ENCODE measurements at regions not wholly inside any gene's neighbourhood (a gene's known extent, or its start where the extent isn't known, plus 50 kb on each side); places are given as distances from the start of the nearest gene placed in this dataset.
"Not testable (repeated sequence)": the region's sequence is repeated elsewhere in the genome, so short reads cannot be mapped to it uniquely, and the experiment has no call there.

DNA sequence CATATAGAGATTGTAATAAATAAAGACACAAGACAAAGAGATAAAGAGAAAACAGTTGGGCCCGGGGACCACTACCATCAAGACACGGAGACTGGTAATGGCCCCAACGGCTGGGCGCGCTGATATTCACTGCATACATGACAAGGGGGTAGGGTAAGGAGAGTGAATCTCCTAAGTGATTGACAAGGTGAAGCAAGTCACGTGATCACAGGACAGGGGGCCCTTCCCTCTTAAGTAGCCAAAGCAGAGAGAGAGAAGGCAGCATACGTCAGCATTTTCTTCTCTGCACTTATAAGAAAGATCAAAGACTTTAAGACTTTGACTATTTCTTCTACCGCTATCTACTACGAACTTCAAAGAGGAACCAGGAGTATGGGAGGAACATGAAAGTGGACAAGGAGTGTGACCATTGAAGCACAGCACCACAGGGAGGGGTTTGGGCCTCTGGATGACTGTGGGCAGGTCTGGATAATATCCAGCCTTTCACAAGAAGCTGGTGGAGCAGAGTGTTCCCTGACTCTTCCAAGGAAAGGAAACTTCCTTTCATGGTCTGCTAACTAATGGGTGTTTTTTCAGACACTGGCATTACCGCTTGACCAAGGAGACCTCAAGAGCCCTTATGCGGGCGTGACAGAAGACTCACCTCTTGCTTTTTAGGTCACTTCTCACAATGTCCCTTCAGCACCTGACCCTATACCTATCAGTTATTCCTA is 75.6 kb downstream of the MRPL39 start:
- not testable (repeated sequence) for H3K4me3 ChIP-seq (ENCODE audit: control insufficient read depth, low read depth, low read length); DNase-seq (ENCODE audit: low read depth)

DNA sequence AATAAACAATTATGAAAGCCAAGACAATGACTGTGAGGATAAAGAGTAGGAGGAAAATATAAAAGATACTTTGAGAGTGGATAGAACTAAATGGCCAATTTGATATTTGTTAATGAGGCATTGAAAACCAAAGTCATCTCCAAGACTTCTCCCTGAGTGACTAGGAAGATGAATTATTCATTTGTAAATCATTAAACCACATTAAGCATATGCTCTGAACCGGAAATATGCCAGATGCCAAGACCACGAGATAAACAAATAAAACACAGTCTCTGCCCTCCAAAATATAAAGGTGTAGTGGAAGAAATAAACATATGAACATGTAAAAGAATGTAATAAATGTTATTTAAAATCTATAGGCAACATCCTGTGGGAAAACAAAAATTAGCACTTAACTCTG is 78.8 kb downstream of the MRPL39 start:
- no peak overlapping the region for H3K4me3 ChIP-seq (ENCODE audit: control insufficient read depth, low read depth, low read length)
- TF ChIP-seq, protein P1, sequence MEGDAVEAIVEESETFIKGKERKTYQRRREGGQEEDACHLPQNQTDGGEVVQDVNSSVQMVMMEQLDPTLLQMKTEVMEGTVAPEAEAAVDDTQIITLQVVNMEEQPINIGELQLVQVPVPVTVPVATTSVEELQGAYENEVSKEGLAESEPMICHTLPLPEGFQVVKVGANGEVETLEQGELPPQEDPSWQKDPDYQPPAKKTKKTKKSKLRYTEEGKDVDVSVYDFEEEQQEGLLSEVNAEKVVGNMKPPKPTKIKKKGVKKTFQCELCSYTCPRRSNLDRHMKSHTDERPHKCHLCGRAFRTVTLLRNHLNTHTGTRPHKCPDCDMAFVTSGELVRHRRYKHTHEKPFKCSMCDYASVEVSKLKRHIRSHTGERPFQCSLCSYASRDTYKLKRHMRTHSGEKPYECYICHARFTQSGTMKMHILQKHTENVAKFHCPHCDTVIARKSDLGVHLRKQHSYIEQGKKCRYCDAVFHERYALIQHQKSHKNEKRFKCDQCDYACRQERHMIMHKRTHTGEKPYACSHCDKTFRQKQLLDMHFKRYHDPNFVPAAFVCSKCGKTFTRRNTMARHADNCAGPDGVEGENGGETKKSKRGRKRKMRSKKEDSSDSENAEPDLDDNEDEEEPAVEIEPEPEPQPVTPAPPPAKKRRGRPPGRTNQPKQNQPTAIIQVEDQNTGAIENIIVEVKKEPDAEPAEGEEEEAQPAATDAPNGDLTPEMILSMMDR (IDR thresholded peaks at IDR 0.05; ENCODE audit: control insufficient read depth, insufficient read depth, low read depth, low read length, missing control alignments): no peak
- no peak for DNase-seq (ENCODE audit: low read depth)

DNA sequence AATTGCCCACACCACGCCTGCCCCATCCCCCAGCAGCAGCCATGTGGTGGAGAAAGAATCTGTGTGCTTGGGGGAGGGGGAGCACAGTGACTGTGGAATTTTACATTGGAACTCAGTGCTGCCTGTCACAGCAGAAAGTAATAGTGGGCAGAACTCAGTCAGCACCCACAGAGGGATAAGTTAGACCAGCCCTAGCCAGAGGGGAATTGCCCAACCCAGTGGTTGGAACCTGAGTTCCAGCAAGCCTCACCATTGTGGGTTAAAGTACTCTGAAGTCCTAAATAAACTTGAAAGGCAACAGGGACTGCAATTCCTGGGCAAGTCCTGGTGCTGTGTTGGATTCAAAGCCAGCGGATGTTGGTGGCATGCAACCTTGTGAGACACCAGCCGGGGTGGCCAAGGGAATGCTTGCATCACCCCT is 88.8 kb downstream of the MRPL39 start:
- no peak for DNase-seq (ENCODE audit: low read depth)
- no peak overlapping the region for H3K4me3 ChIP-seq (ENCODE audit: control insufficient read depth, low read depth, low read length)
- TF ChIP-seq, protein P1 (IDR thresholded peaks at IDR 0.05; ENCODE audit: control insufficient read depth, insufficient read depth, low read depth, low read length, missing control alignments): no peak

DNA sequence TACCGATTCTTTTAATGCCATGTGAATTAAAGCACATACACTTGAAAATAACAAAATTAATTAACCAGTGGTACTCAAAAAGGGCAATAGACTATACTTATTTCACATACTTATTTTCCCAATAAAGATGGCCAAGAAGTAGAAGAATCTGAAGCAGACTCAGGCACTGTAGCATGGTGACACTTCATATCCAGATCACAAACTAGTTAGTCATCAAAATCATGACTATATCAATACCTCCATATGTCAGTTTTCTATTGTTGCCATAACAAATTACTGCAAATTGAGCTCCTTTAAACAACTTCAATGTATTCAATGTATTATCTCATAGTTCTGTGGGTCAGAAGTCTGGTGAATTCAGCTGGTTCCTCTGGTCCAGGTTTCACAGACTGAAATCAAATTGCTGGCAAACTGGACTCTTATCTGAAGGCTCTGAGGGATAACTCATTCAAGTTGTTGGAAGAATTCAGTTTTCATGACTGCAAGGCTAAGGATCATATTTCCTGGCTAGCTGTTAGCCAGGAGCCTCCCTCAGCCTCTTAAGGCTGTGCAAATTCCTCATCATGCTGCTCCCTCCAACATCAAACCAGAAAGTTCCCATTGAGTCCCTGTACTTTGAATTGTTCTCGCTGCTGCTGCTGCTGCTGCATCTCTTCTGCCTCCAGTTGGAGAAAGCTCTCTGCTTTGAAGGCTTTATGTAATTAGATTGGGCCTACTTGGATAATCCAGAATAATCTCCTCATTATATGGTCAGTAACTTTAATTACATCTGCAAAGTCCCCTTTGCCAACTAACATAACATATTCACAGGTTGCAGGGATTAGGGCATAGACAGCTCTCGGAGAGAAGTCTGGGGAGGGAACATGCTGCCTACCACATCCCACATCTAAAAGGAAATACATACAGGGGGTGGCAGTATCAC is 91.5 kb downstream of the MRPL39 start:
- TF ChIP-seq, protein P1 (IDR thresholded peaks at IDR 0.05; ENCODE audit: control insufficient read depth, insufficient read depth, low read depth, low read length, missing control alignments): no peak
- no peak overlapping the region for H3K4me3 ChIP-seq (ENCODE audit: control insufficient read depth, low read depth, low read length)
- DNase-seq (ENCODE audit: low read depth): no peak

DNA sequence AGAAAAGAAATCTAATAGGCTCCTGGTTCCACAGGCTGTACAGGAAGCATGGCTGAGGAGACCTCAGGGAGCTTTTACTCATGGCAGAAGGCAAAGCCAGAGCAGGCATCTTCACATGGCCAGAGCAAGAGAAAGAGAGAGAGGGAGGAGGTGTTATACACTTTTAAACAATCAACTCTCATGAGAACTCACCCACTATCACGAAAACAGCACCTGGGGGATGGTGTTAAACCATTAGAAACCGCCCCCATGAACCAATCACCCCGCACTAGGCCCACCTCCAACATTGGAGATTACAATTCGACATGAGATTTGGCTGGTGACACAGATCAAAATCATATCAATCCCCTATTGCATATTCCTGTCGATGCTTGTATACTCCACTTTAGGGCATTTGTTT is 93.5 kb downstream of the MRPL39 start:
- no peak for DNase-seq (ENCODE audit: low read depth)
- no peak overlapping the region for H3K4me3 ChIP-seq (ENCODE audit: control insufficient read depth, low read depth, low read length)

DNA sequence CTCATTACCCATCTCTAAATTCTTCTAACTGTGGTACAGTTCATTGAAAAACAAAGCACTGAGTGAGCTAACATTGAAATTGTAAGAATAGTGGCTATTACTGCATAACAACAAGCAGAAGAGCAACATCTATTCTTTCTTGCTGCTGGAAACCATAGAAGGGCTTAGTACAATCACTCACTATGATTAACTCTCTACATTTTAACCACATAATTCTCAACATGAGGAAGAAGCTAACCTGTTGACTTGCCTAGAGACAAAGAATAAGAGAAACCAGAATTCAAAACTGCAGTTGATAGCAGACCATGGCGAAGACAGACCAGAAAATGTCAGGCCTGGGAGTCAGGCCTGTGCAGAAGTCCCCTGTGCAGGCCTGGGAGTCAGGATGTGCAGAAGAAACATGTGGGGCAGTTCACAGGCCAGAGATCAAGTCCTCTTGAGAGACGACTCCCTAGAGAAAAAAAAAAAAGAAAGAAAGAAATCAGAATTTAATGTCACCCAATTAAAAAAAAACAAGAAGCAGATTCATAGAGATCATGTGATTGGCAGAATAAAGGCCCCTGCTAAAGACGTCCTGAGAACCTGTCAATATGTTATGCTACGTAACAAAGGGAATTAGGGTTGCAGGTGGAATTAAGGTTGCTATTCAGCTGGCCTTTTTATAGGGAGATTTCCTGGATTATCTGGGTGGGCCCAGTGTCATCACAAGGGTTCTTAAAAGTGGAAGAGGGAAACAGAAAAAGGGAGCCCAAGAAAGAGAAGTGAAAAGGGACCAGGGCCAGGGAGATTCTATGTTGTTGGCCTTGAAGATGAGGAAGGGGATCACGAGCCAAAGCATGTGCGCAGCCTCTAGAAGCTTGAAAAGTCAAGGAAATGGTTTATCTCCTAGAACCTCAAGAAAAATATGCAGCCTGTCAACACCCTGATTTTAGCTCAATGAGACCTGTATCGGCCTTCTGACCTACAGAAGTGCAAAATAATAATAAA is 94.9 kb downstream of the MRPL39 start:
- H3K4me3 ChIP-seq (ENCODE audit: control insufficient read depth, low read depth, low read length): no peak overlapping the region
- DNase-seq (ENCODE audit: low read depth): no peak
- TF ChIP-seq, protein P1 (IDR thresholded peaks at IDR 0.05; ENCODE audit: control insufficient read depth, insufficient read depth, low read depth, low read length, missing control alignments): no peak

More for the DNA sequence above, 93.5 kb downstream of the MRPL39 start:
- TF ChIP-seq, protein P1 (IDR thresholded peaks at IDR 0.05; ENCODE audit: control insufficient read depth, insufficient read depth, low read depth, low read length, missing control alignments): no peak

All from AG09309 (cell line).